Endothelial cell of umbilical vein (primary cell): ENCODE measurements at regions not wholly inside any gene's neighbourhood (a gene's known extent, or its start where the extent isn't known, plus 50 kb on each side); places are given as distances from the start of the nearest gene placed in this dataset.

Experiments used
- MYC ChIP-seq: IDR thresholded peaks from one replicate; pipeline ENCODE4 v1.6.1; 2011; ENCODE audit warnings: mild to moderate bottlenecking, low read depth, low read length
- POLR2A ChIP-seq: IDR thresholded peaks from 2 replicates; pipeline ENCODE4 v1.6.1; 2012; ENCODE audit warnings: low read depth, mild to moderate bottlenecking, control low read depth, low read length
- TF ChIP-seq, protein P1 (sequence below): IDR thresholded peaks from 2 replicates; pipeline ENCODE4 v1.6.1; 2011; ENCODE audit not compliant: insufficient read depth, insufficient read length
- TF ChIP-seq, protein P2 (sequence below), 2 donors: IDR thresholded peaks; 1 replicate in 1 of 2; 2 replicates in 1 of 2; pipeline ENCODE4 v1.5.1; 2011; ENCODE audit warnings: low read length in 2 of 2, mild to moderate bottlenecking in 2 of 2, moderate library complexity in 2 of 2, control low read depth in 1 of 2, inconsistent platforms in 1 of 2, low read depth in 1 of 2; ENCODE audit not compliant: insufficient read depth in 1 of 2; ENCODE audit errors: extremely low read depth in 1 of 2

- TF ChIP-seq POLR2A = no peak
- TF ChIP-seq, protein P1, sequence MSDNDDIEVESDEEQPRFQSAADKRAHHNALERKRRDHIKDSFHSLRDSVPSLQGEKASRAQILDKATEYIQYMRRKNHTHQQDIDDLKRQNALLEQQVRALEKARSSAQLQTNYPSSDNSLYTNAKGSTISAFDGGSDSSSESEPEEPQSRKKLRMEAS = no peak
- TF ChIP-seq MYC = no peak
- TF ChIP-seq, protein P2, sequence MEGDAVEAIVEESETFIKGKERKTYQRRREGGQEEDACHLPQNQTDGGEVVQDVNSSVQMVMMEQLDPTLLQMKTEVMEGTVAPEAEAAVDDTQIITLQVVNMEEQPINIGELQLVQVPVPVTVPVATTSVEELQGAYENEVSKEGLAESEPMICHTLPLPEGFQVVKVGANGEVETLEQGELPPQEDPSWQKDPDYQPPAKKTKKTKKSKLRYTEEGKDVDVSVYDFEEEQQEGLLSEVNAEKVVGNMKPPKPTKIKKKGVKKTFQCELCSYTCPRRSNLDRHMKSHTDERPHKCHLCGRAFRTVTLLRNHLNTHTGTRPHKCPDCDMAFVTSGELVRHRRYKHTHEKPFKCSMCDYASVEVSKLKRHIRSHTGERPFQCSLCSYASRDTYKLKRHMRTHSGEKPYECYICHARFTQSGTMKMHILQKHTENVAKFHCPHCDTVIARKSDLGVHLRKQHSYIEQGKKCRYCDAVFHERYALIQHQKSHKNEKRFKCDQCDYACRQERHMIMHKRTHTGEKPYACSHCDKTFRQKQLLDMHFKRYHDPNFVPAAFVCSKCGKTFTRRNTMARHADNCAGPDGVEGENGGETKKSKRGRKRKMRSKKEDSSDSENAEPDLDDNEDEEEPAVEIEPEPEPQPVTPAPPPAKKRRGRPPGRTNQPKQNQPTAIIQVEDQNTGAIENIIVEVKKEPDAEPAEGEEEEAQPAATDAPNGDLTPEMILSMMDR (IDR thresholded peaks at IDR 0.05; ENCODE audit: extremely low read depth in 1 of 2, insufficient read depth in 1 of 2, low read depth in 1 of 2, low read length in 2 of 2) = no peak
Observed at GRCh38 chr10:20632696-20633095, 264.4 kb downstream of the NEBL start.
